Hematopoietic multipotent progenitor cell (in vitro differentiated cells): ENCODE measurements at regions not wholly inside any gene's neighbourhood (a gene's known extent, or its start where the extent isn't known, plus 50 kb on each side); places are given as distances from the start of the nearest gene placed in this dataset.
"Not testable (repeated sequence)": the region's sequence is repeated elsewhere in the genome, so short reads cannot be mapped to it uniquely, and the experiment has no call there.

Experiments
- DNase-seq, 3 donors: peaks; one replicate each; pipeline ENCODE4 v3.0.0-alpha.2; 2011 to 2015; ENCODE audit warnings: low read depth in 2 of 3, low spot score in 2 of 3

GRCh38 chr6:77011929-77012545, 451.3 kb downstream of the HTR1B start:
- DNase-seq: no peak

GRCh38 chr6:77010931-77011542, 452.3 kb downstream of the HTR1B start:
- no peak for DNase-seq

GRCh38 chr6:76992553-76992952, 470.7 kb downstream of the HTR1B start:
- no peak for DNase-seq

GRCh38 chr6:76984572-76984971, 478.7 kb downstream of the HTR1B start:
- no peak for DNase-seq

GRCh38 chr6:76982476-76983199, 480.7 kb downstream of the HTR1B start:
- no peak for DNase-seq

- no peak for DNase-seq
Measured at GRCh38 chr6:76972474-76972873, 490.8 kb downstream of the HTR1B start.

GRCh38 chr6:76959177-76959576, 504.1 kb downstream of the HTR1B start:
- not testable (repeated sequence) for DNase-seq

GRCh38 chr6:76942203-76942966, 520.9 kb downstream of the HTR1B start:
- no peak for DNase-seq

GRCh38 chr6:76940191-76940590, 523.1 kb downstream of the HTR1B start:
- no peak for DNase-seq

GRCh38 chr6:76914737-76915136, 548.6 kb downstream of the HTR1B start:
- no peak for DNase-seq

GRCh38 chr6:76905541-76905940, 557.8 kb downstream of the HTR1B start:
- DNase-seq: not testable (repeated sequence)

- no peak for DNase-seq
Measured at GRCh38 chr6:76892542-76892941, 570.7 kb downstream of the HTR1B start.

- no peak for DNase-seq
Measured at GRCh38 chr6:76888351-76888750, 574.9 kb downstream of the HTR1B start.

- DNase-seq: no peak
Measured at GRCh38 chr6:76886900-76887299, 576.4 kb downstream of the HTR1B start.

GRCh38 chr6:76885861-76886301, 577.4 kb downstream of the HTR1B start:
- DNase-seq: no peak

- no peak for DNase-seq
Measured at GRCh38 chr6:76881414-76881813, 581.9 kb downstream of the HTR1B start.

GRCh38 chr6:76876922-76877553, 586.3 kb downstream of the HTR1B start:
- peak in 1 of 3 donors; percentile 18 for DNase-seq

GRCh38 chr6:76876430-76876829, 586.9 kb downstream of the HTR1B start:
- DNase-seq: not testable (repeated sequence)

- no peak for DNase-seq
Measured at GRCh38 chr6:76867182-76867581, 596.1 kb downstream of the HTR1B start.

GRCh38 chr6:76866091-76866915, 597.0 kb downstream of the HTR1B start:
- DNase-seq: no peak
